Stomach (tissue), 4 donors: ENCODE measurements at regions not wholly inside any gene's neighbourhood (a gene's known extent, or its start where the extent isn't known, plus 50 kb on each side); places are given as distances from the start of the nearest gene placed in this dataset.

Source experiments
- CTCF ChIP-seq, 7 experiments: fragments of 450-650 bp in 4 of 7; fragments of 200-600 bp in 3 of 7; sonication (generic) in 3 of 7; IDR thresholded peaks; one replicate each; pipeline ENCODE4 v1.5.1; 2016 to 2019; ENCODE audit warnings: antibody characterized with exemption in 7 of 7, control low read depth in 2 of 7, mild to moderate bottlenecking in 1 of 7
- EP300 ChIP-seq: sonication (generic); formaldehyde crosslinking; IDR thresholded peaks from one replicate; pipeline ENCODE4 v1.6.1; 2017; ENCODE audit warnings: antibody characterized with exemption
- POLR2A ChIP-seq, 4 donors: fragments of 450-650 bp; IDR thresholded peaks; one replicate each; pipeline ENCODE4 v1.6.1; 2016; ENCODE audit warnings: antibody characterized with exemption in 4 of 4, control low read depth in 2 of 4, mild to moderate bottlenecking in 1 of 4, moderate library complexity in 1 of 4

- no peak for TF ChIP-seq CTCF (IDR thresholded peaks at IDR 0.05)
- no peak for TF ChIP-seq POLR2A (IDR thresholded peaks at IDR 0.05)
- no peak for TF ChIP-seq EP300
These were observed 219.7 kb upstream of the PPP2R2D start for GRCh38 chr10:131681122-131681521.
